Psoas muscle (tissue), 7 donors: ENCODE measurements at regions not wholly inside any gene's neighbourhood (a gene's known extent, or its start where the extent isn't known, plus 50 kb on each side); places are given as distances from the start of the nearest gene placed in this dataset.
A peak's percentile ranks its signal among the peaks of the same experiment; 100 is the strongest.

Source experiments
- ATAC-seq, 4 donors: fragments of 200-7000 bp; cut with Tn5 transposase; one replicate each; pipeline ENCODE4 v1.9.1; 2020; ENCODE audit warnings: moderate library complexity in 3 of 4, mild to moderate bottlenecking in 2 of 4
- DNase-seq, 2 donors: peaks; one replicate each; pipeline ENCODE4 v3.0.0-alpha.2; 2020
- H3K27ac ChIP-seq: fragments of 200-600 bp; one replicate; pipeline ENCODE4 v1.8.0; 2022
- H3K27me3 ChIP-seq, 3 donors: fragments of 200-600 bp in 1 of 3; one replicate each; pipeline versions ENCODE4 v1.6.1 to v1.8.0; 2013 to 2022; ENCODE audit warnings: low read length in 2 of 3, mild to moderate bottlenecking in 2 of 3, moderate library complexity in 1 of 3; ENCODE audit not compliant: insufficient read depth in 3 of 3
- H3K36me3 ChIP-seq, 2 donors: fragments of 200-600 bp in 1 of 2; one replicate each; pipeline versions ENCODE4 v1.6.1 to v1.8.0; 2013 to 2022; ENCODE audit warnings: low read depth in 1 of 2, mild to moderate bottlenecking in 1 of 2, moderate library complexity in 1 of 2; ENCODE audit not compliant: insufficient read depth in 1 of 2
- H3K4me1 ChIP-seq: fragments of 200-600 bp; one replicate; pipeline ENCODE4 v1.8.0; 2022
- H3K4me3 ChIP-seq: fragments of 200-600 bp; one replicate; pipeline ENCODE4 v1.8.0; 2022; ENCODE audit warnings: mild to moderate bottlenecking
- H3K9me3 ChIP-seq: fragments of 200-600 bp; one replicate; pipeline ENCODE4 v1.8.0; 2022
- WGBS, 3 donors: extraction: QIAGEN DNeasy Blood & Tissue Kit; methylation state at CpG; one replicate each; pipeline versions ENCODE4 v1.1.6 to v1.1.7; 2013; 5-methylcytosine and 5-hydroxymethylcytosine counted together
- intact Hi-C, 2 donors: fragments of 100-400 bp; cut with DNase I; formaldehyde crosslinking; loops; one replicate each; pipeline versions ENCODE4 v1.11.0 to v1.14.2; 2022
- TF ChIP-seq, protein P1 (sequence below): fragments of 200-600 bp; IDR thresholded peaks from one replicate; pipeline ENCODE4 v1.8.0; 2022; ENCODE audit warnings: antibody characterized with exemption
- donor health status: healthy with polysubstance abuse.
- donor health status: DM: no; HTN: no; CAD: no; lungs with moderate emphysema.
- donor health status: Bipolar disorder and iron deficiency.
- donor health status: healthy.
- donor health status: DM: yes; HTN: yes; CAD: no.
- donor health status: DM: no; HTN: no; CAD: no.
- donor health status: DM: yes; HTN: yes; CAD: no.

DNA sequence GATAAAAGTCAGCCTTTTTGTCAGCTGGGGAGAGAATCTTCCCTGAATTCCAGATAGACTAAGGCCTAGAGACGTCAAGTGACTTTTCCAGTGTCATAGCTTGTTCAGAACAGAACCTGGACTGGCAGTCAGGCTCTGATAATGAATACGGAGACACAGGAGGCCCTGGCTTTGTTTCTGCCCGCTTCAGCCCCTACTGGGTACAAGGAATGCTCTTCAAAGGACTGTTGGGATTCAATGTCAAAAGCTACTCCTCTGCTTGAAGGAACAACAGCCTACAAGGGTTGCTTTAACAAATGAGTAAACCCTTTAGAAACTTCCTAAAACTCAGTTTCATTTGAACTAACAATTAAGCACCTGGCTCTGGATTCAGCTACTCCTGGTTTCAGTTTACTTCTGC lies 412.3 kb downstream of the OXSM start:
- no peak for DNase-seq
- Histone ChIP-seq H3K4me1 (no peaks in the 10 kb centered on the region), H3K27me3 (no peaks in the 10 kb centered on the region), H3K4me3 (no peak overlapping the region), H3K9me3 (no peaks in the 10 kb centered on the region), H3K27ac (no peak overlapping the region), H3K36me3 (no peaks in the 10 kb centered on the region)
- TF ChIP-seq, protein P1, sequence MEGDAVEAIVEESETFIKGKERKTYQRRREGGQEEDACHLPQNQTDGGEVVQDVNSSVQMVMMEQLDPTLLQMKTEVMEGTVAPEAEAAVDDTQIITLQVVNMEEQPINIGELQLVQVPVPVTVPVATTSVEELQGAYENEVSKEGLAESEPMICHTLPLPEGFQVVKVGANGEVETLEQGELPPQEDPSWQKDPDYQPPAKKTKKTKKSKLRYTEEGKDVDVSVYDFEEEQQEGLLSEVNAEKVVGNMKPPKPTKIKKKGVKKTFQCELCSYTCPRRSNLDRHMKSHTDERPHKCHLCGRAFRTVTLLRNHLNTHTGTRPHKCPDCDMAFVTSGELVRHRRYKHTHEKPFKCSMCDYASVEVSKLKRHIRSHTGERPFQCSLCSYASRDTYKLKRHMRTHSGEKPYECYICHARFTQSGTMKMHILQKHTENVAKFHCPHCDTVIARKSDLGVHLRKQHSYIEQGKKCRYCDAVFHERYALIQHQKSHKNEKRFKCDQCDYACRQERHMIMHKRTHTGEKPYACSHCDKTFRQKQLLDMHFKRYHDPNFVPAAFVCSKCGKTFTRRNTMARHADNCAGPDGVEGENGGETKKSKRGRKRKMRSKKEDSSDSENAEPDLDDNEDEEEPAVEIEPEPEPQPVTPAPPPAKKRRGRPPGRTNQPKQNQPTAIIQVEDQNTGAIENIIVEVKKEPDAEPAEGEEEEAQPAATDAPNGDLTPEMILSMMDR = no peak
- WGBS, 3 donors = 81 to 88% (median 85%) methylated on average over 3 of the region's 3 CpGs
- intact Hi-C loops = no loop called here
- ATAC-seq = no peak

DNA sequence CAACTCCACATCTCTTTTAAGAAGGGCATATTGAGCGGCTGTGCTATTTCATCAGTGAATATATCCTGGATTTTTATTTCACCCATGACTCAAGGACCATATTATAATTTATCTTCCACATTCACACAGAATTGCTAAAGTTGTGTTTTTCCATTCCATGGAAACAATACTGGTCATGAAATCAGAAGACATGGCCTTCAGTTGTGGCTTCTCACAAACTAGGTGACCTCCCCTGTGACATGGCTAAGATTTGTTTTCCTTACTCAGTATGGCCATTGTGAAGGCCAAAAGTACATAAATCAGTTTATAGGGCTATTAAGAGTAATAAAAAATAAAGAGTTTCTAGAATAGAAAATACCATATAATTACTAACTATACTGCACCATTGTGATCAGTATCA lies 415.6 kb downstream of the OXSM start:
- 93 to 97% (median 97%) methylated on average over 1 of the region's 1 CpG for WGBS, 3 donors
- intact Hi-C loops = no loop called here
- H3K27me3 ChIP-seq = no peaks in the 10 kb centered on the region
- H3K36me3 ChIP-seq = no peaks in the 10 kb centered on the region
- TF ChIP-seq, protein P1 = no peak
- DNase-seq (no peak), ATAC-seq (no peak)
- H3K4me3 ChIP-seq = no peak overlapping the region
- no peaks in the 10 kb centered on the region for H3K4me1 ChIP-seq
- peaks cover 3% of the 10 kb centered on the region for H3K9me3 ChIP-seq
- no peak overlapping the region for H3K27ac ChIP-seq

DNA sequence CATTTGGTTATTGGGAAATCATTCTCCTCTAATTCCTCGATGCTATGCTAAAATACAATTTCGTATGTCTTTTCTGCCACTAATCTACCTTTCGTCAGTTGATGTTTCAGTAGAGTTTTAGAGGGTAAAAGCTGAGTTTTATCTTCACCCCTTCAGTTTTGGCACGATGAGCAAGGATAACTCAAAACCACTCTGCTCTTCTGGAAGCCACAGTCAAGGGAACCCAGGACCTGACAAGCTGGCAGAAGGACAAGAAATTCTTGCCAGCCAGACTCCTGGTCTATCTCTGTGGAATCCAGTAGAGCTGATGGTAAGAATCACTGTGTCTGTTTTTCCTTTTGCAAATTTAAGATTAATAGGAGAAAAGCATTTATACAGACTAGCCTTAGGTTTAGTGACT lies 414.4 kb upstream of the LRRC3B start:
- intact Hi-C loops = no loop called here
- 76 to 88% (median 78%) methylated on average over 4 of the region's 4 CpGs for WGBS, 3 donors

DNA sequence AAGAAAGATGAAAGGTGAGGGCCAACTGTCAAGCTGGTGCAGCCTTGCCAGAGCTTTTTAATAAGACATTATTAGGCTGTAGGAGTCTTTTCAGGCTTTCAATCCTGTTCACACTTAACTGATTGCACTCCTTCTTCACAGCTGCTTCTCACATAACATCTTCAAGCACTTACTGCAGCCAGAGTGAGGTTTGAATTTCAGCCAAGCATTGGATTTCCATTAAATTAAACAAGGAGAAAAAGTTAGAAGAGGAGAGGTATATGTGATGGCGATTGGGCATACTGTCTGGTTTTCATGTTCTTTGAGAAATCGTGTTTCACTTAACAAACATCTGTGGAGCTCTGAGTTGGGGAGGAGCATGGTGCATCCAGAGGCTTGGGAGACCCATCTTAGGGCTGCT lies 392.8 kb upstream of the LRRC3B start:
- TF ChIP-seq, protein P1 = no peak
- WGBS, 3 donors = 43 to 50% (median 48%) methylated on average over 2 of the region's 2 CpGs
- Histone ChIP-seq H3K27ac (peak overlapping the region; percentile 27), H3K4me3 (no peak overlapping the region), H3K36me3 (no peaks in the 10 kb centered on the region), H3K4me1 (no peaks in the 10 kb centered on the region), H3K27me3 (no peaks in the 10 kb centered on the region), H3K9me3 (no peaks in the 10 kb centered on the region)
- DNase-seq (no peak), ATAC-seq (no peak)
- intact Hi-C loops = no loop called here

More for the DNA sequence above, 414.4 kb upstream of the LRRC3B start:
- Histone ChIP-seq H3K36me3 (no peaks in the 10 kb centered on the region), H3K27ac (no peak overlapping the region), H3K9me3 (peaks cover 7% of the 10 kb centered on the region), H3K4me3 (no peak overlapping the region), H3K27me3 (no peaks in the 10 kb centered on the region), H3K4me1 (no peaks in the 10 kb centered on the region)
- DNase-seq = no peak
- TF ChIP-seq, protein P1 = no peak
- no peak for ATAC-seq

DNA sequence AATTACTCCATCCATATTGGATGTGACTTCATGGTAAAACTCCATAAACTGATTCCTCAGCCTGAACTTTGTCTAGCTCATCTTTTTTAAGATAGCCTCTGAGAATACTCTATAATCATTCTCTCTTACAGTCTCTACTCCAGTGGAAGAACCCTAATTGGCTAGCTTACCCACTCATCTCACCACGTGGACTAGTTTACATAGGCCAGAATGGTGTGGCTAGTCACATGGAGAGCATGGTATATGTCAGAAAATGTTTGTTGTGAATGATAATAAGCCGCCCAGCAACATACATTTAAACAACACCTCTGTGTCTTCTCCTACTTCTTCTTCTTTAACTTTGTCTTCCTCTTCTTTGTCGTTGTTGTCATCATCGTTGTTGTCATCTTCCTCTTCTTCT lies 389.2 kb upstream of the LRRC3B start:
- ATAC-seq = no peak

More for the DNA sequence above, 389.2 kb upstream of the LRRC3B start:
- H3K9me3 ChIP-seq = no peaks in the 10 kb centered on the region
- intact Hi-C loops = no loop called here
- peaks cover 8% of the 10 kb centered on the region for H3K4me1 ChIP-seq
- no peaks in the 10 kb centered on the region for H3K36me3 ChIP-seq
- no peaks in the 10 kb centered on the region for H3K27me3 ChIP-seq
- TF ChIP-seq, protein P1 = no peak
- WGBS, 3 donors = 91 to 98% (median 92%) methylated on average over 4 of the region's 4 CpGs
- no peak overlapping the region for H3K27ac ChIP-seq
- no peak overlapping the region for H3K4me3 ChIP-seq
- no peak for DNase-seq
